ENCODE measurements at regions not wholly inside any gene's neighbourhood (a gene's known extent, or its start where the extent isn't known, plus 50 kb on each side); places are given as distances from the start of the nearest gene placed in this dataset.

- TF ChIP-seq POLR2A (IDR thresholded peaks at IDR 0.05) = no peak
- TF ChIP-seq CTCF (IDR thresholded peaks at IDR 0.05) = no peak
Observed at GRCh38 chr3:120516136-120516535, 65.3 kb upstream of the FSTL1 start.
